Panc1 (cell line): ENCODE measurements at regions not wholly inside any gene's neighbourhood (a gene's known extent, or its start where the extent isn't known, plus 50 kb on each side); places are given as distances from the start of the nearest gene placed in this dataset.

ENCODE experiments used
- ATAC-seq: fragments of 200-7000 bp; cut with Tn5 transposase; 2 replicates; pipeline ENCODE4 v1.9.1; 2020; ENCODE audit warnings: mild to moderate bottlenecking, moderate library complexity
- BruUV-seq: library from RNA; stranded (reverse); fragments of 400-500 nt; replicated peaks from 2 replicates; lab custom pipeline; 2021; lab: Mats Ljungman, UMichigan
- CTCF ChIA-PET: fragments of 300-600 bp; sonication (Branson Sonifier 250); formaldehyde crosslinking; loops from one replicate; lab custom pipeline; 2022; ENCODE audit warnings: antibody characterized with exemption; lab: Charles Lee
- POLR2A ChIA-PET: fragments of 300-600 bp; sonication (Branson Sonifier 250); formaldehyde crosslinking; loops from one replicate; lab custom pipeline; 2022; ENCODE audit warnings: antibody characterized with exemption; lab: Charles Lee
- DNase-seq: peaks from one replicate; pipeline ENCODE4 v3.0.0-alpha.2; 2010; ENCODE audit warnings: low read depth, low spot score
- H3K27ac ChIP-seq: 2 replicates; pipeline ENCODE4 v1.5.1; 2011; ENCODE audit warnings: mild to moderate bottlenecking, low read length, inconsistent platforms
- H3K27me3 ChIP-seq: fragments of 200-500 bp; sonication (Bioruptor generic); 2 replicates; pipeline ENCODE4 v1.6.0; 2014; ENCODE audit warnings: low read length, inconsistent platforms; ENCODE audit not compliant: control insufficient read depth, insufficient read depth
- H3K36me3 ChIP-seq: fragments of 200-500 bp; sonication (Bioruptor generic); 2 replicates; pipeline ENCODE4 v1.5.1; 2014; ENCODE audit warnings: inconsistent platforms, mild to moderate bottlenecking, low read length, moderate library complexity; ENCODE audit not compliant: control insufficient read depth, insufficient read depth
- H3K4me1 ChIP-seq: 2 replicates; pipeline ENCODE4 v1.5.1; 2011; ENCODE audit warnings: inconsistent platforms, mild to moderate bottlenecking, low read length, moderate library complexity; ENCODE audit not compliant: control insufficient read depth, insufficient read depth
- H3K4me3 ChIP-seq, 2 experiments: 2 replicates each; pipeline ENCODE4 v1.5.1; 2011 to 2012; ENCODE audit warnings: low read depth in 2 of 2, low read length in 2 of 2, mild to moderate bottlenecking in 2 of 2, inconsistent platforms in 1 of 2, moderate library complexity in 1 of 2
- H3K9me3 ChIP-seq: fragments of 200-500 bp; sonication (Bioruptor generic); 2 replicates; pipeline ENCODE4 v1.5.1; 2014; ENCODE audit warnings: low read depth, mild to moderate bottlenecking, inconsistent platforms, low read length, moderate library complexity; ENCODE audit not compliant: control insufficient read depth, insufficient read depth
- CTCF ChIP-seq: fragments of 450-650 bp; IDR thresholded peaks from 2 replicates; pipeline ENCODE4 v1.5.1; 2017; ENCODE audit warnings: mild to moderate bottlenecking
- POLR2AphosphoS5 ChIP-seq: IDR thresholded peaks from 2 replicates; pipeline ENCODE4 v1.6.1; 2012; ENCODE audit warnings: mild to moderate bottlenecking, low read depth, low read length, moderate library complexity
- SIN3A ChIP-seq: IDR thresholded peaks from 2 replicates; pipeline ENCODE4 v1.6.1; 2012; ENCODE audit warnings: low read depth, mild to moderate bottlenecking, low read length, moderate library complexity, borderline replicate concordance; ENCODE audit not compliant: insufficient read depth
- TCF7L2 ChIP-seq: IDR thresholded peaks from 2 replicates; pipeline ENCODE4 v1.6.1; 2011; ENCODE audit warnings: mild to moderate bottlenecking, low read depth, low read length, inconsistent platforms
- in situ Hi-C: cut with HindIII; loops from 2 replicates; pipeline ENCODE4 v1.10.0; 2016; ENCODE audit warnings: low sequenced_read_pairs, low pct_unique_long_range_greater_than_20kb
- intact Hi-C: fragments of 100-400 bp; cut with micrococcal nuclease; formaldehyde crosslinking; loops from one replicate; pipeline ENCODE4 v1.10.0; 2022; ENCODE audit not compliant: unreplicated experiment
- TF ChIP-seq, protein P1 (sequence below), 2 experiments: IDR thresholded peaks; 2 replicates each; pipeline ENCODE4 v1.6.1; 2011 to 2012; ENCODE audit warnings: low read depth in 2 of 2, control low read depth in 1 of 2, low read length in 1 of 2, mild to moderate bottlenecking in 1 of 2, moderate library complexity in 1 of 2; ENCODE audit not compliant: insufficient read depth in 1 of 2

- in situ Hi-C loops: no loop called here
- Histone ChIP-seq H3K9me3 (no peaks in the 10 kb centered on the region), H3K27ac (no peak overlapping the region), H3K4me3 (no peak overlapping the region), H3K36me3 (no peaks in the 10 kb centered on the region), H3K27me3 (no peaks in the 10 kb centered on the region), H3K4me1 (no peaks in the 10 kb centered on the region)
- no peak for DNase-seq
- CTCF ChIA-PET: no interaction called here
- ATAC-seq: no peak
- intact Hi-C loops: no loop called here
- POLR2A ChIA-PET: no interaction called here
- TF ChIP-seq TCF7L2: no peak
- no peak for TF ChIP-seq POLR2AphosphoS5
- TF ChIP-seq CTCF: no peak
- TF ChIP-seq, protein P1, sequence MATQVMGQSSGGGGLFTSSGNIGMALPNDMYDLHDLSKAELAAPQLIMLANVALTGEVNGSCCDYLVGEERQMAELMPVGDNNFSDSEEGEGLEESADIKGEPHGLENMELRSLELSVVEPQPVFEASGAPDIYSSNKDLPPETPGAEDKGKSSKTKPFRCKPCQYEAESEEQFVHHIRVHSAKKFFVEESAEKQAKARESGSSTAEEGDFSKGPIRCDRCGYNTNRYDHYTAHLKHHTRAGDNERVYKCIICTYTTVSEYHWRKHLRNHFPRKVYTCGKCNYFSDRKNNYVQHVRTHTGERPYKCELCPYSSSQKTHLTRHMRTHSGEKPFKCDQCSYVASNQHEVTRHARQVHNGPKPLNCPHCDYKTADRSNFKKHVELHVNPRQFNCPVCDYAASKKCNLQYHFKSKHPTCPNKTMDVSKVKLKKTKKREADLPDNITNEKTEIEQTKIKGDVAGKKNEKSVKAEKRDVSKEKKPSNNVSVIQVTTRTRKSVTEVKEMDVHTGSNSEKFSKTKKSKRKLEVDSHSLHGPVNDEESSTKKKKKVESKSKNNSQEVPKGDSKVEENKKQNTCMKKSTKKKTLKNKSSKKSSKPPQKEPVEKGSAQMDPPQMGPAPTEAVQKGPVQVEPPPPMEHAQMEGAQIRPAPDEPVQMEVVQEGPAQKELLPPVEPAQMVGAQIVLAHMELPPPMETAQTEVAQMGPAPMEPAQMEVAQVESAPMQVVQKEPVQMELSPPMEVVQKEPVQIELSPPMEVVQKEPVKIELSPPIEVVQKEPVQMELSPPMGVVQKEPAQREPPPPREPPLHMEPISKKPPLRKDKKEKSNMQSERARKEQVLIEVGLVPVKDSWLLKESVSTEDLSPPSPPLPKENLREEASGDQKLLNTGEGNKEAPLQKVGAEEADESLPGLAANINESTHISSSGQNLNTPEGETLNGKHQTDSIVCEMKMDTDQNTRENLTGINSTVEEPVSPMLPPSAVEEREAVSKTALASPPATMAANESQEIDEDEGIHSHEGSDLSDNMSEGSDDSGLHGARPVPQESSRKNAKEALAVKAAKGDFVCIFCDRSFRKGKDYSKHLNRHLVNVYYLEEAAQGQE (IDR thresholded peaks at IDR 0.05; ENCODE audit: insufficient read depth in 1 of 2, low read depth in 2 of 2, low read length in 1 of 2): no peak
- no peak for TF ChIP-seq SIN3A
- BruUV-seq: no TSS peak
These were observed 373.4 kb downstream of the LMX1A start for GRCh38 chr1:164983023-164983650.

- no peak overlapping the region for H3K27ac ChIP-seq
- H3K4me1 ChIP-seq: no peaks in the 10 kb centered on the region
- intact Hi-C loops: no loop called here
- no peaks in the 10 kb centered on the region for H3K9me3 ChIP-seq
- CTCF ChIA-PET: no interaction called here
- H3K4me3 ChIP-seq: no peak overlapping the region
- BruUV-seq: no TSS peak
- POLR2A ChIA-PET: no interaction called here
- H3K36me3 ChIP-seq: no peaks in the 10 kb centered on the region
- in situ Hi-C loops: no loop called here
- no peaks in the 10 kb centered on the region for H3K27me3 ChIP-seq
- TF ChIP-seq, protein P1 (IDR thresholded peaks at IDR 0.05; ENCODE audit: insufficient read depth in 1 of 2, low read depth in 2 of 2, low read length in 1 of 2): no peak
- TF ChIP-seq TCF7L2 (no peak), CTCF (no peak), SIN3A (no peak), POLR2AphosphoS5 (no peak)
- ATAC-seq: no peak
- no peak for DNase-seq
These were observed 374.0 kb downstream of the LMX1A start for GRCh38 chr1:164982545-164982944.
